HCT116 (cell line): ENCODE measurements at regions not wholly inside any gene's neighbourhood (a gene's known extent, or its start where the extent isn't known, plus 50 kb on each side); places are given as distances from the start of the nearest gene placed in this dataset.

Experiments
- ATF3 ChIP-seq: IDR thresholded peaks from 2 replicates; pipeline ENCODE4 v1.6.1; 2012
- CBX3 ChIP-seq: IDR thresholded peaks from 2 replicates; pipeline ENCODE4 v1.6.1; 2012; ENCODE audit warnings: low read depth
- CEBPB ChIP-seq: IDR thresholded peaks from 2 replicates; pipeline ENCODE4 v1.6.1; 2012; ENCODE audit warnings: low read depth
- EGR1 ChIP-seq: IDR thresholded peaks from 2 replicates; pipeline ENCODE4 v1.6.1; 2012; ENCODE audit warnings: low read depth
- EZH2 ChIP-seq: fragments of 200-600 bp; sonication (generic); IDR thresholded peaks from 2 replicates; pipeline ENCODE4 v1.6.1; 2017; ENCODE audit warnings: antibody characterized with exemption, mixed run types
- POLR2AphosphoS5 ChIP-seq: IDR thresholded peaks from 2 replicates; pipeline ENCODE4 v1.6.1; 2011; ENCODE audit warnings: mild to moderate bottlenecking, low read depth, low read length, moderate library complexity
- TF ChIP-seq, protein P1 (sequence below): IDR thresholded peaks from 2 replicates; pipeline ENCODE4 v1.6.1; 2012; ENCODE audit warnings: low read depth
- TF ChIP-seq, protein P2 (sequence below), 3 experiments: fragments of 200-600 bp in 1 of 3; sonication (generic) in 1 of 3; IDR thresholded peaks in 2 of 3; conservative IDR thresholded peaks in 1 of 3; 2 replicates each; pipeline ENCODE4 v1.5.1; 2012 to 2017; ENCODE audit warnings: low read depth in 2 of 3, low read length in 2 of 3, antibody characterized with exemption in 1 of 3, borderline replicate concordance in 1 of 3, control low read depth in 1 of 3, mild to moderate bottlenecking in 1 of 3, mixed read lengths in 1 of 3, mixed run types in 1 of 3, moderate library complexity in 1 of 3; ENCODE audit not compliant: insufficient read depth in 1 of 3
- TF ChIP-seq, protein P3 (sequence below): IDR thresholded peaks from 2 replicates; pipeline ENCODE4 v1.6.1; 2011; ENCODE audit warnings: mild to moderate bottlenecking, low read length, moderate library complexity; ENCODE audit not compliant: insufficient replicate concordance; ENCODE audit errors: extremely low read depth

- TF ChIP-seq, protein P1, sequence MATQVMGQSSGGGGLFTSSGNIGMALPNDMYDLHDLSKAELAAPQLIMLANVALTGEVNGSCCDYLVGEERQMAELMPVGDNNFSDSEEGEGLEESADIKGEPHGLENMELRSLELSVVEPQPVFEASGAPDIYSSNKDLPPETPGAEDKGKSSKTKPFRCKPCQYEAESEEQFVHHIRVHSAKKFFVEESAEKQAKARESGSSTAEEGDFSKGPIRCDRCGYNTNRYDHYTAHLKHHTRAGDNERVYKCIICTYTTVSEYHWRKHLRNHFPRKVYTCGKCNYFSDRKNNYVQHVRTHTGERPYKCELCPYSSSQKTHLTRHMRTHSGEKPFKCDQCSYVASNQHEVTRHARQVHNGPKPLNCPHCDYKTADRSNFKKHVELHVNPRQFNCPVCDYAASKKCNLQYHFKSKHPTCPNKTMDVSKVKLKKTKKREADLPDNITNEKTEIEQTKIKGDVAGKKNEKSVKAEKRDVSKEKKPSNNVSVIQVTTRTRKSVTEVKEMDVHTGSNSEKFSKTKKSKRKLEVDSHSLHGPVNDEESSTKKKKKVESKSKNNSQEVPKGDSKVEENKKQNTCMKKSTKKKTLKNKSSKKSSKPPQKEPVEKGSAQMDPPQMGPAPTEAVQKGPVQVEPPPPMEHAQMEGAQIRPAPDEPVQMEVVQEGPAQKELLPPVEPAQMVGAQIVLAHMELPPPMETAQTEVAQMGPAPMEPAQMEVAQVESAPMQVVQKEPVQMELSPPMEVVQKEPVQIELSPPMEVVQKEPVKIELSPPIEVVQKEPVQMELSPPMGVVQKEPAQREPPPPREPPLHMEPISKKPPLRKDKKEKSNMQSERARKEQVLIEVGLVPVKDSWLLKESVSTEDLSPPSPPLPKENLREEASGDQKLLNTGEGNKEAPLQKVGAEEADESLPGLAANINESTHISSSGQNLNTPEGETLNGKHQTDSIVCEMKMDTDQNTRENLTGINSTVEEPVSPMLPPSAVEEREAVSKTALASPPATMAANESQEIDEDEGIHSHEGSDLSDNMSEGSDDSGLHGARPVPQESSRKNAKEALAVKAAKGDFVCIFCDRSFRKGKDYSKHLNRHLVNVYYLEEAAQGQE: no peak
- TF ChIP-seq CBX3 (no peak), CEBPB (no peak), ATF3 (no peak), EZH2 (no peak), POLR2AphosphoS5 (no peak), EGR1 (no peak)
- TF ChIP-seq, protein P2, sequence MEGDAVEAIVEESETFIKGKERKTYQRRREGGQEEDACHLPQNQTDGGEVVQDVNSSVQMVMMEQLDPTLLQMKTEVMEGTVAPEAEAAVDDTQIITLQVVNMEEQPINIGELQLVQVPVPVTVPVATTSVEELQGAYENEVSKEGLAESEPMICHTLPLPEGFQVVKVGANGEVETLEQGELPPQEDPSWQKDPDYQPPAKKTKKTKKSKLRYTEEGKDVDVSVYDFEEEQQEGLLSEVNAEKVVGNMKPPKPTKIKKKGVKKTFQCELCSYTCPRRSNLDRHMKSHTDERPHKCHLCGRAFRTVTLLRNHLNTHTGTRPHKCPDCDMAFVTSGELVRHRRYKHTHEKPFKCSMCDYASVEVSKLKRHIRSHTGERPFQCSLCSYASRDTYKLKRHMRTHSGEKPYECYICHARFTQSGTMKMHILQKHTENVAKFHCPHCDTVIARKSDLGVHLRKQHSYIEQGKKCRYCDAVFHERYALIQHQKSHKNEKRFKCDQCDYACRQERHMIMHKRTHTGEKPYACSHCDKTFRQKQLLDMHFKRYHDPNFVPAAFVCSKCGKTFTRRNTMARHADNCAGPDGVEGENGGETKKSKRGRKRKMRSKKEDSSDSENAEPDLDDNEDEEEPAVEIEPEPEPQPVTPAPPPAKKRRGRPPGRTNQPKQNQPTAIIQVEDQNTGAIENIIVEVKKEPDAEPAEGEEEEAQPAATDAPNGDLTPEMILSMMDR (IDR thresholded peaks at IDR 0.05 in 2 of 3, conservative IDR thresholded peaks at IDR 0.05 in 1 of 3; ENCODE audit: borderline replicate concordance in 1 of 3, insufficient read depth in 1 of 3, low read depth in 2 of 3, low read length in 2 of 3): no peak
- TF ChIP-seq, protein P3, sequence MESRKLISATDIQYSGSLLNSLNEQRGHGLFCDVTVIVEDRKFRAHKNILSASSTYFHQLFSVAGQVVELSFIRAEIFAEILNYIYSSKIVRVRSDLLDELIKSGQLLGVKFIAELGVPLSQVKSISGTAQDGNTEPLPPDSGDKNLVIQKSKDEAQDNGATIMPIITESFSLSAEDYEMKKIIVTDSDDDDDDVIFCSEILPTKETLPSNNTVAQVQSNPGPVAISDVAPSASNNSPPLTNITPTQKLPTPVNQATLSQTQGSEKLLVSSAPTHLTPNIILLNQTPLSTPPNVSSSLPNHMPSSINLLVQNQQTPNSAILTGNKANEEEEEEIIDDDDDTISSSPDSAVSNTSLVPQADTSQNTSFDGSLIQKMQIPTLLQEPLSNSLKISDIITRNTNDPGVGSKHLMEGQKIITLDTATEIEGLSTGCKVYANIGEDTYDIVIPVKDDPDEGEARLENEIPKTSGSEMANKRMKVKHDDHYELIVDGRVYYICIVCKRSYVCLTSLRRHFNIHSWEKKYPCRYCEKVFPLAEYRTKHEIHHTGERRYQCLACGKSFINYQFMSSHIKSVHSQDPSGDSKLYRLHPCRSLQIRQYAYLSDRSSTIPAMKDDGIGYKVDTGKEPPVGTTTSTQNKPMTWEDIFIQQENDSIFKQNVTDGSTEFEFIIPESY: no peak
Measured at GRCh38 chr2:225837328-225837727, 437.8 kb downstream of the NYAP2 start (continued).
